Glomerular endothelial cell (primary cell): ENCODE measurements at regions not wholly inside any gene's neighbourhood (a gene's known extent, or its start where the extent isn't known, plus 50 kb on each side); places are given as distances from the start of the nearest gene placed in this dataset.
"Not testable (repeated sequence)": the region's sequence is repeated elsewhere in the genome, so short reads cannot be mapped to it uniquely, and the experiment has no call there.

Source experiments
- DNase-seq: peaks from one replicate; pipeline ENCODE4 v3.0.0-alpha.2; 2011; ENCODE audit warnings: low read depth, low spot score; ENCODE audit errors: extremely low read depth

DNA sequence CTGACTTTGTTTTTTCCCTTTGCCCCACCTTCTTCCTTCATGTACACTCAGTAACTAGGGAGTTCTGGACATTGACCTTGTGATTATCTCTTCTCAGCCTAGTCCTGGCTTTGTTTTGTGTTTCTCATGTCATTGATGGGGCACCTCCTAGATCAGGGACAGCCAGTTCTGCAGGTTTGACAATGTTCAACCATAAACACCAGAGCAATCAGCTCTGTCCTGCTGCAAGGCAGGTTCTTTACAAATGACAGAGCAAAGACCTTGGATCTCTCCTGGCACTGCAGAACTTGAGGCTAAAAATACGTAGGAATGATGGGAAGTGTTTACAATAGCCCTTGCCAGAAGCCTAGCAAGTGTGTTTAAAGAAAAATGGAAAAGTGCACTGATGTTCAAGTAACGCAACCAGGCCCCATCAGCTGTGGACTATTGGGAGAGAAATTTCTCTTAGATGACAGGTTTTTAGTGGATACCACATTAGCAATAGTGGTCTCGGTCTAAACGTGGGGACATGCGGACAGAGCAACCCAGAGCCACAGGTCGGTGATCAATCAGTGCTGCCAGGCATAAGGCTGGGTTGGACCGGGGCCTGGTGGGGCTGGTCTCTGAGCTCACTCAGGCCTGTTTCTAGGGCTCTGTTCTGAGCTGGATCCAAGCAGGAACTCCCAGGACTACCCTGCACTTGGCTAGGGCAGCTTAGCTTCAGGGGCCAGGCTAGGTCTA lies 76.8 kb downstream of the SOWAHC start:
- DNase-seq, result no peak

DNA sequence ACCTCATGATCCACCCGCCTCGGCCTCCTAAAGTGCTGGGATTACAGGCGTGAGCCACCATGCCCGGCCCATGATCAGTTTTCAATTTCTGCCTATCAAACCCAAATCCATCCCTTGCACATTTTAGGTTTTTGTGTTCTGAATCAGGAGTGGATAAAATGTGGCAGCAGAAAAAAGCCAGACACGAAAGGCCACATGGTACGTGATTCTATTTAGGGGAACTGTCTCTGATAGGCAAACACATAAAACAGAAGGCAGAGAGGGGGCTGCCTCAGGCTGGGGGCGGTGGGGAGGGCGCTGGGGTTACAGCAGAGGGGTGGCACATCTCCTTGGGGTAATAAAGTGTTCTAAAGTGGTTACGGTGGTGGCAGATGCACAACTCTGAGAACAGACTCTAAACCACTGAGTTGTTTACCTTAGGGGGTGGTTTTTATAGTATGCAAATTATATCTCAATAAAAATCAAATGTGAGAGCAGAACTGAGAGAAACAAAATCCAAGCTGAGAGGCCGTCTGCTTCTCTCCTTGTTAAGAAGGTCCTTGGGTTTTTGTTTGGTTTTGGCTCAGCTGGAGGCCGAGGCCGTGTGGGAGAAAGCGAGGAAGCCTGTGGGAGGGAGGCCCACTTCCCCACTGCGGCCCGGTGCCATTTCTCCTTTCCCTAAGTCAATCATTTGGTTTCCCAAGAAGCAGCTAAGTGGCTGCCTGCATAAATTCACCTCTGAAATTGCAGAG lies 78.0 kb downstream of the SOWAHC start:
- DNase-seq, result no peak

DNA sequence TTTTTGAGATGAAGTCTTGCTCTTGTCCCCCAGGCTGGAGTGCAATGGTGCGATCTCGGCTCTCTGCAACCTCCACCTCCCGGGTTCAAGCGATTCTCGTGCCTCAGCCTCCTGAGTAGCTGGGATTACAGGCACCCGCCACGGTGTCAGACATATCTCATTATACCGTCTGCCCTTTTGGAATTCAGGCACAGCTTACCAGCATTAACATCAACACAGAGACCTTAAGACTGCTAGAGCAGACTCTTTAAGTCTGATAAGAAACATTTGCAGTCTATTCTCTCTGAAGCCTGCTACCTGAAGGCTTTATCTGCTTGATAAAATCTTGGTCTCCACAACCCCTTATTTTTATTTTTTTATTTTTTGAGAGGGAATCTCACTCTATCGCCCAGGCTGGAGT lies 78.7 kb downstream of the SOWAHC start:
- DNase-seq, result not testable (repeated sequence)

DNA sequence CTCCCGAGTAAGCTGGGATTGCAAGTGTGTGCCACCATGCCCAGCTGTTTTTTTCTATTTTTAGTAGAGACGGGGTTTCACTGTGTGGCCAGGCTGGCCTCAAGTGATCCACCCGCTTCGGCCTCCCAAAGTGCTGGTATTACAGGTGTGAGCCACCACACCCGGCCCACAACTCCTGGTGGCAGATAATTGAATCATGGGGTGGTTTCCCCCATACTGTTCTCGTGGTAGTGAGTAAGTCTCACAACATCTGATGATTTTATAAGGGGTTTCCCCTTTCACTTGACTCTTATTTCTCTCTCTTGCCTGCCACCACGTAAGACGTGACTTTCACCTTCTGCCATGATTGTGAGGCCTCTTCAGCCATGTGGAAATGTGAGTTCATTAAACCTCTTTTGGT lies 79.1 kb downstream of the SOWAHC start:
- not testable (repeated sequence) for DNase-seq

DNA sequence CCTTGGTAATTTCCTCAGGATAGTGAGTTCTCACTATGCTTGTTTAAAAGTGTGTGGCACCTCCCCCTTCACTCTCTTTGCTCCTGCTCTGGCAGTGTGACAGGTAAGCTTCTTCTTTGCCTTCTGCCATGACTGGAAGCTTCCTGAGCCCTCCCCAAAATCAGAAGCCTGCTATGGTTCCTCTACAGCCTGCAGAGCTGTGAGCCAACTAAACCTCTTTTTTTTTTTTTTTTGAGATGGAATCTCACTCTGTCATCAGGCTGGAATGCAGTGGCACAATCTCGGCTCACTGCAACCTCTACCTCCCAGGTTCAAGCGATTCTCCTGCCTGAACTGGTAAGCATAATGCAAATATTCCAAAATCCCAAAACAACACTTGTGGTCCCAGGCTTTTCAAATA lies 80.0 kb downstream of the SOWAHC start:
- DNase-seq, result no peak

DNA sequence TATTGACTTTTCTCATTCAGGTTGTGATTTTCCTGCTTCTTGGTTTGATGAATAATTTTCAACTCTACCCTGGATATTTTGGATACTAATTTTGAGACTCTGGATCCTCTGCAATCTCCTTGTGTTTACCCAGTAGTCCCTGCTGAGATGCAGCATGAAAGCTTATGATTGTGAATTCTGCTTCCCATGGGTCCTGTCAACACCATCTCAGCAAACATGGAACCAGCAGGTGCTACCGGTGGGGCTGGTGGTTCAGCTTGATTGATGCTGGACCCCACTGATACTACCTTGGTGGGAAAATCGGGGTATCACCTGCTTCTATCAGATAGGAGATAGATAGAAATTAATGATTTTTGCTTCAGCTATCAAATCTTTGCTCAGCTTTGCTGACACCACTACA lies 81.1 kb downstream of the SOWAHC start:
- no peak for DNase-seq

DNA sequence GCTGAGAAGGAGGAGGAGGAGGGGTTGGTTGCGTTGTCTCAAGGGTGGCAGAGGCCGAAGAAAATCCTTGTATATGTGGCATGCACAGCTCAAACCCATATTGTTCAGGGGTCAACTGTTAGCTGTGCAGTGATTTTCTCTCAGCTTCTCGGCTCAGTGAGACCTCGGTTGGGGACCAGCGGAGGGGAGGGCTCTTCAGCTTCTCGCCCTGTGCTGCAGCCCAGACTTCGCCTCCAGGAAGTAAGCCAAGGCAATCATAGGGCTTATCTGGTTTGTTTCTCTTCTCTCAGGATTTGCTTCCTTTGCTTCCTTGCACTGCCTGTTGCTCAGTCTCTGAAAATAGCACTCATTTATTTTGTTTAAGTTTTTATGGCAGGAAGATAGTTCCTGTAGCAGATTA lies 85.5 kb downstream of the SOWAHC start:
- DNase-seq, result no peak

DNA sequence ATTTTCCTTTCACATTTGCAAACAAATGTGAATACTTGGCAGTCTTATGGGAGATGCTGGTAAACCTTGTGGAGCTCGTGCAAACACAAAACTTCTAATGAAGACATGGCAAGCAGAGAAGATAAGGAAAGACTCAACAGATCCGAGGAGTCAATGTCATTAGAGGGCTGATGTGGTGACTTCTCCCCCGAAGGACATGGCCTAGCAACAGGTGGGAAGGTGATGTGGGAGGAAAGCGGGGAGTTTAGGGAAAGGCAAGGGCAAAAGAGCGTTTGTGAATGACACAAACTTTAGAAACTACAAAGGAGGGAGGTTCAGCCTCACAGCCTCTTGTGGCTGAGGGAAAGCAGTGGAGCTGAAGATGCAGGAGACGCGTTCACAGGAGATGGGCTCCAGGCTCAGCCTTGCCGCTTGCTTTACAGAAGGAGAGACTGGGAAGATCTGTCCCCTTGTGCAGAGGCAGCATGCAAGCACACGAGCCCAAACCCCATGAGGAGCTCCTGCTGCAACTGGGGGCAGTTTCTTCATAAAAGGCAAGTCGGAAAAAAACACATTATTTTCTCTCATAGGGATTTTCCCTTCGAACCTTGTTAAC lies 86.6 kb downstream of the SOWAHC start:
- no peak for DNase-seq

DNA sequence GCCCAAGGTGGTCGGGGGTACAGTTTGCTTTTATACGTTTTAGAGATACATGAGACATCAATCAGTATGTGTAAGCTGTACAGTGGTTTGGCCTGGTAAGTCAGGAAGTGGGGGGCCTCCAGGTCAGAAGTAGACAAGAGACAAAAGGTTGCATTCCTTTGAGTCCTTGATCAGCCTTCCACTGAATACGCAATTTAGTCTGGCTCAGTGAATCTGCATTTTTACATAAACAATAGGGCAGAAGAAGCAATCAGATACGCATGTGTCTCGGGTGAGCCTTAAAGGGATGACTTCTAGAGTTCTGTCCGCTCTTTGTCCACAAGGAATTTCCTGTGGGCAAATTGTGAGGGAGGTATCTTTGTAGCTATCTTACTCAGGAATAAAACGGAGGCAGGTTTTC lies 87.2 kb downstream of the SOWAHC start:
- DNase-seq, result no peak

DNA sequence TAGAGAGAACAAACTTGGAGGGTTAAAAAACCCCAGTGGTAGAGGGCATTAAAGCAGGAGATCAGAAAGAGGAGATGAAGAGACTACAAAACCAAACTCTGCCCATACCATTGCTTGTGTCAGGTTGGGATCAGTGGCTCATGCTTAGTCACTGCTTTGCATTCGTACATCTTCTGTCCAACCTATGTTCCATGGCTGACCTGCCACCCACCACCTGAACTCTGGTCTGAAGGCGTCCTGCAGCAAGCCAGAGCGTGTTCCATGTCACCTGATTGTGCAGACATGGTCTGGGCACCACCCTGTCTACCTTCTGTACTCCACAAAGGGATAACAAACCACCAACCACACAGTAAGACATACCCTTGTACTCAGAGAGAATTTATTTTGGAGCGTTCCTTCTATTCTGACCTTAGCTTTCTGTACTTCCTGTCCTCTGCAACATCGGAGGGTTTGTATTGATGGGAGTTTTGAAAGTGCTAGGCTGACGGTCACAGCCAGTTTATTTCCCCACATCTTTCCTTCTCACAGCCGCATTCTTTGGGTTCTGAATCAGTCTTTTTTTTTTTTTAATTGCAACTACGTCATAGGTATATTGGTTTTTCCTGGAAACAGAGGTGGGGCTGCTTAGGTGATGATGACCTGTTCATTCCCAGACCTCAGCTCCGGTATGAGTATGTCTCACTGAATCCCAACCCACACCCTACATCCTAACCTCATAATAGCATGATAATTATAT lies 88.3 kb downstream of the SOWAHC start:
- DNase-seq, result no peak

DNA sequence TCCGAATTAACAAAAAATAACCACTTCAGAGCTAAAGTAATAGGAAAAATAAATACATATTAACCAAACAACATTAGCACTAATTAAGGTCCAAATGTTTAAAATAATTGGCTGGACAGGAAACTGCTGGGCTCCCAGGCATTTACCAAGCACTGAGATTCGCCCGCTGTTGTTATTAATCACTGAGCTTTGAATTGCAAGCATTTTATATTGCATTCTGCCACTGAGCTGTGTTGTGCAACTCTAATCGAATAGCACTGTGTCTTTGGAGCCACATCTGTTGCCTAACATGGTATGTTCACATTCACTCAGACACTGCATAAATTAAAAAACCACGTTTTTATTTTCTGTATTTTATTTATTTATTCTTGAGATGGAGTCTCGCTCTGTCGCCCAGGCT lies 88.9 kb downstream of the SOWAHC start:
- no peak for DNase-seq

DNA sequence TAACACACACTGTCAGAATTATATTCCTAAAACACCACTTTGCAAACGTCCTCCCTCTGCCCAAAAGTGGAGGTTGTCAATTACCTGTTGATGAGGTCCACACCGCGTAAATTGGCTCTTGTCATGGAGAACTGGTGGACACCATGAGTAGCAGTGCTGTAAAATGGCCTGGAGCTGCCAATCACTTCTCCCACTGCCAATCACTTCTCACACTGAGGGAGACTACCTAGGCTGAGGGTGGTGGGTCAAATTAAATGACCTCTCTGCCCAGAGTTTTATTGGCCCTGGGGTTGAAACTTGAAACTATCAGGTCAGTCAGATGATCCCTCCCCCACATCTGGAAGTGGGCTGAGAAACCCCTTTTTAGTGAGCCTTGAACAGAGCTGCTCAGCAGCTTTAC lies 89.6 kb downstream of the SOWAHC start:
- no peak for DNase-seq

DNA sequence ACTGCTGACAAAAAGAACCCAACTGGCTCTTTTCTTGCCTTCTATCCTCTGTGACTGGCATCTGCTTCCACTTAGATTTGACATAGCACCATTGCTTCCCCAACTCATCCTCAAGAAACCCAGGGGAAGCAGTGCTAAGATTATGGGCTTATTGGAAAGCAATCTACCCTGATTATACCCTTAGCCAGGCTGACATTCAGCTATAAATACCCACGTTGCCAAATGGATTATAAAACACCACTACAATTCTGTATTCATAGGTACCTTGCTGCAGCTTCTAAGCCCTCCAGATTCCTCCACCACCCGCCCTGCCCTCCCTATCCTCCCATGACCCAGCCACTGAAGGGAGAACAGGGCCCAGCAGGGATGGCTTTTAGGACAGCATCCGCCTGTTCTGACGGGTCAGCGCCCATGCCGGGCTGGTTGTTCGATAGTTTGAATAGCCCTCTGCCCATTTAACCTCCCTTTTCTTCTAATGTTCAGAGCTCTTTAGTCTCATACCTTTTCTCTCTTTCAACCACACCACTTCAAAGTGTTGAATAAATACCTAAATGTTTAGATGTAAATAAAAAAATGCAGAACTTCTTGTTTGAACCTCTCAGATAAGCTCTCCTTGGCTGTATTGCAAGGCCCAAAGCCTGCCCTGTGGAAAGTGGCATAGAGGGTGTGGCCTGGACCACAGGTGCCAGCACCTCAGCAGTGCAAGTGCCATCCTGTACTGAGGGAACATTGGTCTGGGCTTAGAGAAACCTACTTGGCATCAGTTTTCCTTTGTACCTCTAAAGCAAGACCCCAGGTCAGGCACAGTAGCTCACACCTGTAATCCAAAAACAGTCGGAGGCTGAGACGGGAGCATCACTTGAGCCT lies 86.6 kb upstream of the RGPD5 start:
- DNase-seq, result no peak

DNA sequence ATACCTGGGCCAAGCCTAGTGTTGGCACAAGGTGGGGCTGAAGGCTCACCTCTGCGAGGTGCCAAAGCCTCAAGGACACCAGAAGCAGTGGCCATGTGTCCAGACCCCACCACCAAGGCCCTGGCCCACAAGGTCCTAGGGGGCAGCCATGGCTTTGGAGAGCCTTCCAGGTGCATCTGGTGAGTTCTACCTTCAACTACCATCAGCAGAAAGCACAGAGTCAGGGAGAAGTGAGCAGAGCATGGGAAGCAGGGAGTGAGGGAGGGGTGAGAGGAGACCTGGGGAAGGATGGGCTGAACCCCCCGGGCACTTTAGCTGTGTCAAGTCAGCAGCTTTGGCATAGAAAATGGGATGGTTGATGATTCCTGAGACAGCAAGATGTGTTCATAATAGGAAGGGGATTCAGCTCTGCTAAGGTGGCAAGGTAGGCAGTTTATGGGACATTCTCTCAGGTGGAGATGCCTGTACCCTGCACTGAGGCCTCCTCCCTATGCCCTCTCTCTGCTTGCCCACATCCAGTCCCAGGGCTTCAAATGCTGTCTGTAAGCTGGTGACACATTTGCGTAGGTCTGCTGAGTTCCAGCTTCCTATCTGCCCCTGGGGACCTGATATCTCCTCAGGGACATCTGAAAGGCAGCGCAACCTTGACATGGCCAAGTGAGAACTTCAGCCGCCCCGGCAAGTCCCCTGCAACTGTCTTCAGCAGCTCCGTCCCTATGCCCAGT lies 83.4 kb upstream of the RGPD5 start:
- DNase-seq, result no peak

DNA sequence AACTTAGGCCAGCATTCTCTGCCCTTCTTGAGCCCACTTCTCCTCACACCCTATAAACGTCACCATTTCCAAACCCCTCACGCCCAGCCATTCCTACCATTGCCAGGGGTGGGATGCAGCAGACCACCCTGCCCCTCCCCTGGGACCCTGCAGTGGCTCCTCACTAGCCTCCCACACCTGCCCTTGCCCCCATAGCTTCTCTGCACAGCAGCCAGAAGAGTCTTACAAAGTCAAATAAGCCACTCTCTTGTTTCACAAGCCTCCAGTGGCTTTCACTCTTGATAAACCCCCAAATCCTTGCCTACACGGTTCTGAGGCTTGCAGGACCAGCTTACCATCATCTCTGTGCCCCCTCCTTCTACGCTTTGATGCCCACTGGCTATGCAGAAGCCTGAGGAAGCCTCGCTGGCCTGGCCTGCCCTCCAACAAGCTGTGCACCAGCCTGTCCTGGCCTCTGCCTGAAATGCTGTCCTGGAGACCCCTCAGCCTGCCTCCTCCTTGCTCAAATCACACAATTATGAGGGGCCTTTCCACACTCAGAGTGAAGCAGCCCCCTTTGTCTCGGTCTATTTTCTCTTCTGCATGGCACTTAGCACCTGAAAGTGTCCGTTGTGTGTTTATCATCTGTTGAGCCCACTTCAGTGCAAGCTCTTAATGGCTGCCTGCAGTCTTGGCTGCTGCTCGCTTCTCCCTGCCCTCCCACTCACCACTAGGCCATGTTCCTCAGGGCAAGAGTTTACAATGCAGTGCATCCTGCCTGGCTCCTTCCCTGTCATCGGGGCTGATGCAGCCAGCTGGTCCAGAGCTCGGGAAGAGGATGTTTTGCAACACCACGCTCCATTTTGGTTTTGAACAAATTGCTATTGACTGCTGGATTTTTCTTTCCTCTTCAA lies 82.6 kb upstream of the RGPD5 start:
- DNase-seq, result no peak

DNA sequence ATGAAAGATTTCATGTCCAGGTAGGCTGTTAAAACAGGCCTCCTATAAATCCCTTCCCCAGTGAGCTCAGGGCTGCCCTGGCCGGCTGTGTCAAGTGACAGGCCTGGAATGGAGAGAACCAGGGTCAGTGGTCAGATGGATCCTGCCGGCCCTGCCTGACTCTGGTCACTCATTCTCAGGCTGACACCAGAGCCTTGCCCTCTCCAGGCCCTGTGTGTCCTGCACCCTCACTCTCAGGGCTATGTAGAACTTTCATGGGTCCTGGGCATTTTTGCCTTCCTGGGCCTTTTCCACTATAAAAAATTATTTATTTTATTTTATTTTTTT lies 82.0 kb upstream of the RGPD5 start:
- DNase-seq, result no peak

DNA sequence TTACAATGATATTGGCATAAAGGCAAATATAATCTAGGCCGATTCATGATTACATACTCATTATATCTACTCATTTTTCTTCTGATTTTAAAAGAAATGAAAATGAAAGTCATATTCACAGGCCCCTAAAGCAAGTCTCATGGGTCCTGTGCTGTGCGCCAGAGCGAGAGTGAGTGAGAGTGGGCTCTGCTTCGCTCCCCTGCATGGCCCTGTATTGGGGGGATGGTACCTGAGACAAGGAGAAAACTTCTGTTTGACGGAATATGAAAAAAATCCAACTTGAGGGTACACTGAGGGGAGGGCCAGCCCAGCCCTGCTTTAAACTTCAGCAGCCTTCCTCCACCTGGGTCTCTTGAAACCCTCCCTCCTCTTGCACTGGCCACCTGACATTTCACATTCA lies 81.4 kb upstream of the RGPD5 start:
- DNase-seq, result no peak

DNA sequence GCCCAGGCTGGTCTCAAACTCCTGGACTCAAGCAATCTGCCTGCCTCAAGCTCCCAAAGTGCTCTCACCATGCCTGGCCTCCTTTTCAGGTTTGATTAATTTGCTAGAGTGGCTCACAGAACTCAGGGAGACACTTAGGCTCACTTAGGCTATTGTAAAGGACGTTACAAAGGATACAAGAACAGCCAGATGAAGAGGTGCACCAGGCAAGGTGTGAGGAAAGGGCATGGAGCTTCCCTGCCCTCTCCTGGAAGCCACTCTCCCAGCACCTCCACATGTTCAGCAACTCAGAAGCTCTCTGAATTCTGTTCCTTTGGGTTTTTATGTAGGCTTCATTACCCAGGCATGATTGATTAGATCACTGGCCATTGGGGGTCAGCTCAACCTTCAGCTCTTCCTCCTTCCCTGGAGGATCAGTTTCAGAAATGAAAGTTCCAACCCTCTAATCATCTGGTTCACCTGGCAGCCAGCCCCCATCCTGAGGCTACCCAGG lies 78.7 kb upstream of the RGPD5 start:
- no peak for DNase-seq

DNA sequence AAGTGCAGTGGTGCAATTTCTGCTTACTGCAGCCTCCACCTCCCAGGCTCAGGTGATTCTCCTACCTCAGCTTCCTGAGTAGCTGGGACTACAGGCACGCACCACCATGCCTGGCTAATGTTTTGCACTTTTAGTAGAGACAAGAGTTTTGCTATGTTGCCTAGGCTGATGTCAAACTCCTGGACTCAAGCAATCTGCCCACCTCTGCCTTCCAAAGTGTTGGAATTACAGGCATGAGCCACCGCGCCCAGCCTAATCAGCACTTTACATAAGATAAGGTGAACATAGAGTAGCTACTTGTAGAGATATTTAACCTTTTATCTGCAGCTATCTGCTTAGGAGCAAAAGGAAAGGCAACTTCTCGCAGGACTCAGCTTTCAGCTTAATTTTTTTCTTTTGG lies 77.5 kb upstream of the RGPD5 start:
- not testable (repeated sequence) for DNase-seq
